Smooth muscle cell (in vitro differentiated cells): ENCODE measurements at regions not wholly inside any gene's neighbourhood (a gene's known extent, or its start where the extent isn't known, plus 50 kb on each side); places are given as distances from the start of the nearest gene placed in this dataset.

ENCODE experiments used
- DNase-seq: peaks from one replicate; lab custom pipeline; 2025; ENCODE audit not compliant: unreplicated experiment; lab: John Stamatoyannopoulos, UW
- H2AFZ ChIP-seq: fragments of 200-600 bp; sonication (generic); 2 replicates; pipeline ENCODE4 v1.6.0; 2016; ENCODE audit warnings: antibody characterized with exemption, low read depth, mild to moderate bottlenecking
- H3F3A ChIP-seq: fragments of 200-600 bp; sonication (generic); 2 replicates; pipeline ENCODE4 v1.6.0; 2017; ENCODE audit warnings: antibody characterized with exemption, low read depth
- H3K27ac ChIP-seq: fragments of 200-600 bp; sonication (generic); 2 replicates; pipeline ENCODE4 v1.5.1; 2016; ENCODE audit warnings: low read depth, mild to moderate bottlenecking
- H3K27me3 ChIP-seq: fragments of 200-600 bp; sonication (generic); 2 replicates; pipeline ENCODE4 v1.6.1; 2016; ENCODE audit warnings: low read depth, mild to moderate bottlenecking
- H3K36me3 ChIP-seq: fragments of 200-600 bp; sonication (generic); 2 replicates; pipeline ENCODE4 v1.5.1; 2016; ENCODE audit warnings: low read depth
- H3K4me1 ChIP-seq: fragments of 200-600 bp; sonication (generic); 2 replicates; pipeline ENCODE4 v1.5.1; 2016; ENCODE audit warnings: low read depth
- H3K4me2 ChIP-seq: fragments of 200-600 bp; sonication (generic); 2 replicates; pipeline ENCODE4 v1.6.0; 2016; ENCODE audit warnings: mild to moderate bottlenecking
- H3K4me3 ChIP-seq: fragments of 200-600 bp; sonication (generic); 2 replicates; pipeline ENCODE4 v1.5.1; 2016; ENCODE audit warnings: mild to moderate bottlenecking
- H3K79me2 ChIP-seq: fragments of 200-600 bp; sonication (generic); 2 replicates; pipeline ENCODE4 v1.6.0; 2016; ENCODE audit warnings: low read depth, mild to moderate bottlenecking
- H3K9ac ChIP-seq: fragments of 200-600 bp; sonication (generic); 2 replicates; pipeline ENCODE4 v1.6.0; 2016; ENCODE audit warnings: low read depth
- H3K9me3 ChIP-seq: fragments of 200-600 bp; sonication (generic); replicated peaks from 2 replicates; pipeline ENCODE4 v1.5.1; 2016; ENCODE audit warnings: low read depth
- H4K20me1 ChIP-seq: fragments of 200-600 bp; sonication (generic); 2 replicates; pipeline ENCODE4 v1.6.0; 2016; ENCODE audit warnings: low read depth
- CTCF ChIP-seq: fragments of 200-600 bp; sonication (generic); IDR thresholded peaks from 2 replicates; pipeline ENCODE4 v1.5.1; 2017; ENCODE audit warnings: borderline replicate concordance, mild to moderate bottlenecking, antibody characterized with exemption; ENCODE audit not compliant: insufficient read depth, poor library complexity, severe bottlenecking
- WGBS: methylation state at CpG from one replicate; pipeline ENCODE4 v1.1.7; 2016; ENCODE audit warnings: low lambda C conversion rate; 5-methylcytosine and 5-hydroxymethylcytosine counted together

GRCh38 chr2:88828397-88829137 lies 137.1 kb downstream of the RPIA start:
- H3K9ac ChIP-seq, result no peak overlapping the region
- H4K20me1 ChIP-seq, result no peaks in the 10 kb centered on the region
- H3K4me1 ChIP-seq, result no peaks in the 10 kb centered on the region
- H3K79me2 ChIP-seq, result no peaks in the 10 kb centered on the region
- no peak for DNase-seq
- no peak overlapping the region for H2AFZ ChIP-seq
- no peak overlapping the region for H3K4me3 ChIP-seq
- H3K27ac ChIP-seq, result no peak overlapping the region
- peaks cover 11% of the 10 kb centered on the region for H3K9me3 ChIP-seq
- H3K4me2 ChIP-seq, result no peak overlapping the region
- no peak for TF ChIP-seq CTCF
- no peaks in the 10 kb centered on the region for H3K36me3 ChIP-seq
- H3K27me3 ChIP-seq, result no peaks in the 10 kb centered on the region
- WGBS, result 84% methylated on average over 11 of the region's 13 CpGs
- no peaks in the 10 kb centered on the region for H3F3A ChIP-seq

GRCh38 chr2:88829607-88830463 lies 138.4 kb downstream of the RPIA start:
- Histone ChIP-seq H3K9me3 (peaks cover 11% of the 10 kb centered on the region), H3K4me1 (no peaks in the 10 kb centered on the region), H3K27ac (no peak overlapping the region), H3K4me3 (no peak overlapping the region), H3F3A (no peaks in the 10 kb centered on the region), H3K9ac (no peak overlapping the region), H4K20me1 (no peaks in the 10 kb centered on the region), H2AFZ (no peak overlapping the region), H3K4me2 (no peak overlapping the region), H3K27me3 (no peaks in the 10 kb centered on the region), H3K79me2 (no peaks in the 10 kb centered on the region), H3K36me3 (no peaks in the 10 kb centered on the region)
- no peak for TF ChIP-seq CTCF
- DNase-seq, result no peak
- WGBS, result 61% methylated on average over 5 of the region's 5 CpGs

- Histone ChIP-seq H3K9me3 (peaks cover 8% of the 10 kb centered on the region), H4K20me1 (no peaks in the 10 kb centered on the region), H3K27me3 (no peaks in the 10 kb centered on the region), H3K4me2 (no peak overlapping the region), H3K79me2 (no peaks in the 10 kb centered on the region), H2AFZ (no peak overlapping the region), H3K9ac (no peak overlapping the region), H3K4me1 (no peaks in the 10 kb centered on the region), H3K27ac (no peak overlapping the region), H3F3A (no peaks in the 10 kb centered on the region), H3K4me3 (no peak overlapping the region), H3K36me3 (no peaks in the 10 kb centered on the region)
- DNase-seq, result no peak
- WGBS, result 60% methylated on average over 6 of the region's 6 CpGs
- no peak for TF ChIP-seq CTCF
Observed at GRCh38 chr2:88831071-88831791, 139.8 kb downstream of the RPIA start.
